ENCODE measurements at regions not wholly inside any gene's neighbourhood (a gene's known extent, or its start where the extent isn't known, plus 50 kb on each side); places are given as distances from the start of the nearest gene placed in this dataset.
"Not testable (repeated sequence)": the region's sequence is repeated elsewhere in the genome, so short reads cannot be mapped to it uniquely, and the experiment has no call there.

GRCh38 chr15:19903281-19903680, 638.3 kb downstream of the GOLGA6L6 start:
- TF ChIP-seq CTCF (IDR thresholded peaks at IDR 0.05); SREBF2 (IDR thresholded peaks at IDR 0.05); E2F6 (IDR thresholded peaks at IDR 0.05; ENCODE audit: borderline replicate concordance, low read depth); SMC3 (IDR thresholded peaks at IDR 0.05); REST (IDR thresholded peaks at IDR 0.05); MAFK (IDR thresholded peaks at IDR 0.05; ENCODE audit: partially characterized antibody); RCOR1 (IDR thresholded peaks at IDR 0.05; ENCODE audit: low read depth, low read length); POLR2A (IDR thresholded peaks at IDR 0.05; ENCODE audit: low read length); EP300 (IDR thresholded peaks at IDR 0.05); RAD21 (conservative IDR thresholded peaks at IDR 0.05 in 1 of 2, IDR thresholded peaks at IDR 0.05 in 1 of 2); POLR2AphosphoS2 (conservative IDR thresholded peaks at IDR 0.05; ENCODE audit: low read length): not testable (repeated sequence)

Measured in A549 (cell line).